OCI-LY1 (cell line): ENCODE measurements at regions not wholly inside any gene's neighbourhood (a gene's known extent, or its start where the extent isn't known, plus 50 kb on each side); places are given as distances from the start of the nearest gene placed in this dataset.

Experiments
- H2AFZ ChIP-seq: fragments of 200-600 bp; sonication (generic), shearing (Covaris generic); 2 replicates; pipeline ENCODE4 v1.6.0; 2014; ENCODE audit warnings: antibody characterized with exemption, mild to moderate bottlenecking, low read length
- H3F3A ChIP-seq: fragments of 200-600 bp; sonication (generic), shearing (Covaris generic); 2 replicates; pipeline ENCODE4 v1.6.0; 2014; ENCODE audit warnings: mild to moderate bottlenecking, antibody characterized with exemption, low read length, moderate library complexity; ENCODE audit not compliant: insufficient read depth
- H3K27ac ChIP-seq: fragments of 200-600 bp; sonication (generic); 2 replicates; pipeline ENCODE4 v1.5.1; 2014; ENCODE audit warnings: low read length, mixed run types, mild to moderate bottlenecking, low read depth; ENCODE audit not compliant: poor library complexity, severe bottlenecking
- H3K27me3 ChIP-seq: fragments of 200-600 bp; sonication (generic); 2 replicates; pipeline ENCODE4 v1.6.0; 2014; ENCODE audit warnings: antibody characterized with exemption, mild to moderate bottlenecking, low read length, moderate library complexity; ENCODE audit not compliant: insufficient read depth
- H3K36me3 ChIP-seq: fragments of 200-600 bp; sonication (generic); 2 replicates; pipeline ENCODE4 v1.6.1; 2014; ENCODE audit warnings: mild to moderate bottlenecking, antibody characterized with exemption, low read length, moderate library complexity, mixed read lengths; ENCODE audit not compliant: insufficient read depth
- H3K4me1 ChIP-seq: fragments of 200-600 bp; sonication (generic); 2 replicates; pipeline ENCODE4 v1.5.1; 2014; ENCODE audit warnings: mild to moderate bottlenecking, low read length, moderate library complexity; ENCODE audit not compliant: insufficient read depth, severe bottlenecking
- H3K4me2 ChIP-seq: fragments of 200-600 bp; sonication (generic), shearing (Covaris generic); 2 replicates; pipeline ENCODE4 v1.6.1; 2014; ENCODE audit warnings: low read length
- H3K4me3 ChIP-seq: fragments of 200-600 bp; sonication (generic); 2 replicates; pipeline ENCODE4 v1.5.1; 2014; ENCODE audit warnings: low read length, low read depth, mild to moderate bottlenecking, mixed read lengths; ENCODE audit not compliant: poor library complexity, severe bottlenecking
- H3K79me2 ChIP-seq: fragments of 200-600 bp; shearing (Covaris generic); 2 replicates; pipeline ENCODE4 v1.6.1; 2016; ENCODE audit warnings: mixed run types, low read length, mixed read lengths; ENCODE audit not compliant: insufficient read depth
- H3K9ac ChIP-seq: fragments of 200-600 bp; sonication (generic), shearing (Covaris generic); 2 replicates; pipeline ENCODE4 v1.6.1; 2014; ENCODE audit warnings: mild to moderate bottlenecking, low read length, mixed read lengths
- H3K9me2 ChIP-seq: fragments of 200-600 bp; sonication (generic), shearing (Covaris generic); 2 replicates; pipeline ENCODE4 v1.6.1; 2014; ENCODE audit warnings: low read depth, mild to moderate bottlenecking, low read length, mixed read lengths
- H3K9me3 ChIP-seq: fragments of 200-600 bp; shearing (Covaris generic); 2 replicates; pipeline ENCODE4 v1.6.1; 2014; ENCODE audit warnings: low read length, mixed read lengths
- H4K20me1 ChIP-seq: fragments of 200-600 bp; sonication (generic), shearing (Covaris generic); 2 replicates; pipeline ENCODE4 v1.6.0; 2016; ENCODE audit warnings: mild to moderate bottlenecking, low read length; ENCODE audit not compliant: insufficient read depth
- CTCF ChIP-seq: fragments of 200-600 bp; sonication (generic), shearing (Covaris generic); IDR thresholded peaks from 2 replicates; pipeline ENCODE4 v1.5.1; 2017; ENCODE audit warnings: mild to moderate bottlenecking, antibody characterized with exemption, low read length, moderate library complexity, mixed read lengths
- EZH2 ChIP-seq: fragments of 200-600 bp; sonication (generic), shearing (Covaris generic); IDR thresholded peaks from 2 replicates; pipeline ENCODE4 v1.8.0; 2017; ENCODE audit warnings: borderline replicate concordance, mixed run types, mild to moderate bottlenecking, antibody characterized with exemption, low read length, moderate library complexity, mixed read lengths

- Histone ChIP-seq H3K4me2 (no peak overlapping the region), H3K4me1 (no peaks in the 10 kb centered on the region), H3K27ac (no peak overlapping the region), H3K79me2 (no peaks in the 10 kb centered on the region), H3K36me3 (no peaks in the 10 kb centered on the region), H3K9me2 (no peaks in the 10 kb centered on the region), H3K27me3 (no peaks in the 10 kb centered on the region), H3F3A (no peaks in the 10 kb centered on the region), H3K9me3 (peaks cover 6% of the 10 kb centered on the region; the same call in 1 of the 2 replicates), H3K9ac (no peak overlapping the region), H2AFZ (no peak overlapping the region), H3K4me3 (no peak overlapping the region), H4K20me1 (no peaks in the 10 kb centered on the region)
- no peak for TF ChIP-seq CTCF
- TF ChIP-seq EZH2 = no peak
Measured at GRCh38 chr18:75797046-75797445, 369.5 kb upstream of the SMIM21 start.

- H2AFZ ChIP-seq = no peak overlapping the region
- no peaks in the 10 kb centered on the region for H3F3A ChIP-seq
- H3K9me3 ChIP-seq = peaks cover 6% of the 10 kb centered on the region; the same call in 1 of the 2 replicates
- H3K4me1 ChIP-seq = no peaks in the 10 kb centered on the region
- H3K9ac ChIP-seq = no peak overlapping the region
- no peaks in the 10 kb centered on the region for H3K79me2 ChIP-seq
- TF ChIP-seq CTCF (no peak), EZH2 (no peak)
- H3K27me3 ChIP-seq = no peaks in the 10 kb centered on the region
- H3K4me2 ChIP-seq = no peak overlapping the region
- H4K20me1 ChIP-seq = no peaks in the 10 kb centered on the region
- no peaks in the 10 kb centered on the region for H3K36me3 ChIP-seq
- no peaks in the 10 kb centered on the region for H3K9me2 ChIP-seq
- no peak overlapping the region for H3K4me3 ChIP-seq
- H3K27ac ChIP-seq = no peak overlapping the region
Measured at GRCh38 chr18:75790796-75791195, 363.3 kb upstream of the SMIM21 start.

- no peak overlapping the region for H3K4me2 ChIP-seq
- no peak overlapping the region for H3K27ac ChIP-seq
- no peaks in the 10 kb centered on the region for H3F3A ChIP-seq
- H3K36me3 ChIP-seq = no peaks in the 10 kb centered on the region
- H4K20me1 ChIP-seq = no peaks in the 10 kb centered on the region
- H3K79me2 ChIP-seq = no peaks in the 10 kb centered on the region
- no peak for TF ChIP-seq CTCF
- no peak for TF ChIP-seq EZH2
- H2AFZ ChIP-seq = no peak overlapping the region
- H3K9me3 ChIP-seq = peaks cover 6% of the 10 kb centered on the region; the same call in 1 of the 2 replicates
- H3K9ac ChIP-seq = no peak overlapping the region
- no peaks in the 10 kb centered on the region for H3K4me1 ChIP-seq
- no peak overlapping the region for H3K4me3 ChIP-seq
- no peaks in the 10 kb centered on the region for H3K9me2 ChIP-seq
- no peaks in the 10 kb centered on the region for H3K27me3 ChIP-seq
Measured at GRCh38 chr18:75790111-75790510, 362.6 kb upstream of the SMIM21 start.
